NT2/D1 (cell line): ENCODE measurements at regions not wholly inside any gene's neighbourhood (a gene's known extent, or its start where the extent isn't known, plus 50 kb on each side); places are given as distances from the start of the nearest gene placed in this dataset.

Source experiments
- SUZ12 ChIP-seq: IDR thresholded peaks from 2 replicates; pipeline ENCODE4 v1.6.1; 2011; ENCODE audit not compliant: insufficient read length, insufficient read depth; ENCODE audit errors: extremely low read depth
- YY1 ChIP-seq: IDR thresholded peaks from 2 replicates; pipeline ENCODE4 v1.6.1; 2011; ENCODE audit not compliant: insufficient read length, insufficient read depth

DNA sequence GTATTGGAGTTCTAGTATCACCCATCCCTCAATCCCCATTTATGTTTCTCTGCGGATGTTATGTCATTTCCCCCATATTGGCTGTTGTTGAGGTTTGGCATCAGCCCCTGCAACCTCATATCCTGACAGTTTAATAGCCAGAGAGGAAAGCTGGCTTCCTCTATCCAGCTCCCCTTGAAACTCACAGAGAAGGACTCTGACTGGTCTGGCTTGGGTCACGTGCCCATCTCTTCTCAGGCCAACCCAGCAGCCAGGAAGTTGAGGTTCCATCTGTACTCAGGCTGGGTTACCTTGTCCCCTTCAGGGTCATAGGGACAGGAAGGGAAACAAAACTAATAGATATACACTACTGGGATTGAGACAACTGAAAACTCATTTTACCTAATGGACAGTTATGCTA is 148.0 kb upstream of the SLC14A2 start:
- TF ChIP-seq YY1 (no peak), SUZ12 (no peak)
